GM12878 (cell line): ENCODE measurements at regions not wholly inside any gene's neighbourhood (a gene's known extent, or its start where the extent isn't known, plus 50 kb on each side); places are given as distances from the start of the nearest gene placed in this dataset.

Experiments
- ATAC-seq: fragments of 200-7000 bp; cut with Tn5 transposase; 3 replicates; pipeline ENCODE4 v1.9.1; 2020; ENCODE audit warnings: mild to moderate bottlenecking, moderate library complexity
- BruUV-seq: library from RNA; stranded (reverse); fragments of 400-500 nt; replicated peaks from 2 replicates; lab custom pipeline; 2021; lab: Mats Ljungman, UMichigan
- CTCF ChIA-PET: fragments of 300-600 bp; sonication (Branson Sonifier 250); formaldehyde crosslinking; extraction: SDS; loops from one replicate; lab custom pipeline; 2021; ENCODE audit warnings: inconsistent platforms; lab: Yijun Ruan, JAX
- POLR2A ChIA-PET: fragments of 350-600 bp; formaldehyde crosslinking; extraction: SDS; loops from one replicate; lab custom pipeline; 2021; ENCODE audit warnings: inconsistent platforms; lab: Charles Lee
- RAD21 ChIA-PET: fragments of 300-600 bp; sonication (Branson Sonifier 250); formaldehyde crosslinking; loops from one replicate; lab custom pipeline; 2023; ENCODE audit warnings: antibody characterized with exemption; ENCODE audit not compliant: unreplicated experiment; lab: Charles Lee
- SMC1A ChIA-PET: fragments of 300-600 bp; sonication (Branson Sonifier 250); formaldehyde crosslinking; loops from one replicate; lab custom pipeline; 2023; ENCODE audit not compliant: unreplicated experiment, uncharacterized antibody; lab: Charles Lee
- DNase-seq: peaks from one replicate; pipeline ENCODE4 v3.0.0-alpha.2; 2011; ENCODE audit warnings: low read depth, low spot score
- FAIRE-seq: peaks from 3 replicates; lab custom pipeline; 2011; peaks lifted over from hg19 to GRCh38; lab: Jason Lieb, UNC
- H2AFZ ChIP-seq: 2 replicates; pipeline ENCODE4 v1.6.0; 2011; ENCODE audit warnings: low read depth, low read length, control low read depth; ENCODE audit not compliant: control insufficient read depth
- H3K27ac ChIP-seq: 2 replicates; pipeline ENCODE4 v1.5.1; 2011; ENCODE audit warnings: control low read depth; ENCODE audit not compliant: control insufficient read depth, insufficient read depth
- H3K27me3 ChIP-seq, 2 experiments: replicated peaks in 1 of 2; 2 replicates each; pipeline versions ENCODE4 v1.6.0 to v1.6.1; 2011; ENCODE audit warnings: low read length in 1 of 2; ENCODE audit not compliant: control insufficient read depth in 2 of 2, insufficient read depth in 2 of 2
- H3K36me3 ChIP-seq, 2 experiments: 2 replicates each; pipeline ENCODE4 v1.5.1; 2011; ENCODE audit warnings: low read length in 1 of 2; ENCODE audit not compliant: control insufficient read depth in 2 of 2, insufficient read depth in 2 of 2
- H3K4me1 ChIP-seq: 2 replicates; pipeline ENCODE4 v1.6.1; 2011; ENCODE audit warnings: mild to moderate bottlenecking, low read length, moderate library complexity, mixed read lengths; ENCODE audit not compliant: control insufficient read depth, insufficient read depth
- H3K4me2 ChIP-seq: 2 replicates; pipeline ENCODE4 v1.6.0; 2011; ENCODE audit warnings: control low read depth; ENCODE audit not compliant: control insufficient read depth, insufficient read depth
- H3K4me3 ChIP-seq: fragments of 200-600 bp; sonication (generic); 2 replicates; pipeline ENCODE4 v1.5.1; 2016
- H3K79me2 ChIP-seq: 2 replicates; pipeline ENCODE4 v1.6.0; 2011; ENCODE audit warnings: low read length; ENCODE audit not compliant: control insufficient read depth, insufficient read depth
- H3K9ac ChIP-seq: 2 replicates; pipeline ENCODE4 v1.8.0; 2011; ENCODE audit warnings: low read length, control low read depth, mixed read lengths; ENCODE audit not compliant: control insufficient read depth, insufficient read depth
- H3K9me3 ChIP-seq: replicated peaks from 3 replicates; pipeline ENCODE4 v1.5.1; 2011; ENCODE audit warnings: mild to moderate bottlenecking, low read length; ENCODE audit not compliant: control insufficient read depth, insufficient read depth
- H4K20me1 ChIP-seq: 2 replicates; pipeline ENCODE4 v1.6.0; 2011; ENCODE audit not compliant: control insufficient read depth, insufficient read depth
- BCL11A ChIP-seq: IDR thresholded peaks from 2 replicates; pipeline ENCODE4 v1.6.1; 2011; ENCODE audit warnings: low read depth, low read length
- CHD2 ChIP-seq: IDR thresholded peaks from 2 replicates; pipeline ENCODE4 v1.6.1; 2011; ENCODE audit warnings: low read depth, low read length, improper control_type of control experiment, borderline replicate concordance
- CUX1 ChIP-seq: IDR thresholded peaks from 2 replicates; pipeline ENCODE4 v1.6.1; 2012; ENCODE audit warnings: improper control_type of control experiment, low read depth, low read length; ENCODE audit not compliant: insufficient replicate concordance
- ELK1 ChIP-seq: IDR thresholded peaks from 2 replicates; pipeline ENCODE4 v1.6.1; 2012; ENCODE audit warnings: low read depth, low read length, improper control_type of control experiment
- KLF5 ChIP-seq: fragments of 450-650 bp; IDR thresholded peaks from 2 replicates; pipeline ENCODE4 v1.6.1; 2014; ENCODE audit warnings: mild to moderate bottlenecking; ENCODE audit not compliant: partially characterized antibody
- MLLT1 ChIP-seq: fragments of 450-650 bp; IDR thresholded peaks from 2 replicates; pipeline ENCODE4 v1.6.1; 2016; ENCODE audit warnings: mild to moderate bottlenecking
- MTA2 ChIP-seq: fragments of 450-650 bp; IDR thresholded peaks from 2 replicates; pipeline ENCODE4 v1.6.1; 2016; ENCODE audit warnings: low read depth, mild to moderate bottlenecking, moderate library complexity
- NR2F1 ChIP-seq: fragments of 450-650 bp; conservative IDR thresholded peaks from 2 replicates; pipeline ENCODE4 v1.6.1; 2017; ENCODE audit warnings: mild to moderate bottlenecking
- PAX8 ChIP-seq: fragments of 450-650 bp; IDR thresholded peaks from 2 replicates; pipeline ENCODE4 v1.6.1; 2017; ENCODE audit warnings: mild to moderate bottlenecking, moderate library complexity
- PBX3 ChIP-seq: IDR thresholded peaks from 2 replicates; pipeline ENCODE4 v1.6.1; 2011; ENCODE audit warnings: mild to moderate bottlenecking, low read depth, low read length, moderate library complexity; ENCODE audit not compliant: insufficient replicate concordance
- POU2F2 ChIP-seq: IDR thresholded peaks from 3 replicates; pipeline ENCODE4 v1.6.1; 2011; ENCODE audit warnings: low read depth, mild to moderate bottlenecking, low read length, borderline replicate concordance
- RFX5 ChIP-seq: IDR thresholded peaks from 2 replicates; pipeline ENCODE4 v1.6.1; 2011; ENCODE audit warnings: low read depth, low read length, improper control_type of control experiment
- STAT3 ChIP-seq: IDR thresholded peaks from 2 replicates; pipeline ENCODE4 v1.6.1; 2011; ENCODE audit warnings: low read depth, low read length, improper control_type of control experiment
- ZBED1 ChIP-seq: IDR thresholded peaks from 2 replicates; pipeline ENCODE4 v1.6.1; 2016; ENCODE audit warnings: borderline replicate concordance
- ZNF24 ChIP-seq: fragments of 450-650 bp; IDR thresholded peaks from 2 replicates; pipeline ENCODE4 v1.6.1; 2017; ENCODE audit warnings: antibody characterized with exemption, mild to moderate bottlenecking
- ZNF274 ChIP-seq: IDR thresholded peaks from one replicate; pipeline ENCODE4 v1.8.0; 2011; ENCODE audit not compliant: insufficient read length, insufficient read depth
- ZZZ3 ChIP-seq: IDR thresholded peaks from 2 replicates; pipeline ENCODE4 v1.6.1; 2011; ENCODE audit warnings: low read depth; ENCODE audit not compliant: control insufficient read depth, insufficient read length
- WGBS: methylation state at CpG from one replicate; pipeline ENCODE4 v1.1.6; 2016; ENCODE audit warnings: low lambda C conversion rate; ENCODE audit not compliant: insufficient replicate concordance, insufficient coverage; ENCODE audit errors: missing lambda C conversion rate; 5-methylcytosine and 5-hydroxymethylcytosine counted together
- in situ Hi-C: fragments of 300-500 bp; cut with MboI; formaldehyde crosslinking; loops from 9 replicates; pipeline ENCODE4 v1.14.3; 2018; ENCODE audit warnings: mixed read lengths
- intact Hi-C: fragments of 100-400 bp; cut with micrococcal nuclease; formaldehyde crosslinking; loops from one replicate; pipeline ENCODE4 v1.14.2; 2022; ENCODE audit not compliant: unreplicated experiment

GRCh38 chr14:80378084-80378690 is 166.9 kb upstream of the DIO2 start:
- POLR2A ChIA-PET = no interaction called here
- no peaks in the 10 kb centered on the region for H3K27me3 ChIP-seq
- H3K79me2 ChIP-seq = no peaks in the 10 kb centered on the region
- no peaks in the 10 kb centered on the region for H4K20me1 ChIP-seq
- no peaks in the 10 kb centered on the region for H3K4me1 ChIP-seq
- H3K27ac ChIP-seq = no peak overlapping the region
- SMC1A ChIA-PET = interaction anchor here (0.7 kb wide), 1 partner anchor 84 kb away, joined by 4 read pairs; no protein-coding TSS in a partner anchor
- WGBS = 16% methylated on average over 9 of the region's 9 CpGs
- TF ChIP-seq ZNF24 (no peak), CHD2 (no peak), ZBED1 (no peak), RFX5 (no peak), BCL11A (no peak), MTA2 (no peak), KLF5 (no peak), NR2F1 (no peak), ELK1 (no peak), POU2F2 (no peak), STAT3 (no peak), MLLT1 (no peak), ZNF274 (no peak), PAX8 (no peak), CUX1 (no peak), ZZZ3 (no peak), PBX3 (no peak)
- TF ChIP-seq, all 136 proteins: peak for 0
- FAIRE-seq (no peak), ATAC-seq (no peak), DNase-seq (no peak)
- intact Hi-C loops = no loop called here
- RAD21 ChIA-PET = no interaction called here
- Histone ChIP-seq H3K4me2 (no peak overlapping the region), H3K9me3 (no peaks in the 10 kb centered on the region), H3K4me3 (no peak overlapping the region), H3K9ac (no peak overlapping the region), H3K36me3 (no peaks in the 10 kb centered on the region), H2AFZ (no peak overlapping the region)
- CTCF ChIA-PET = interaction anchor here (1.6 kb wide), 1 partner anchor 13 kb away, joined by 3 read pairs; no protein-coding TSS in a partner anchor
- in situ Hi-C loops = no loop called here
- BruUV-seq = no TSS peak
